HG03575 (cell line): ENCODE measurements at regions not wholly inside any gene's neighbourhood (a gene's known extent, or its start where the extent isn't known, plus 50 kb on each side); places are given as distances from the start of the nearest gene placed in this dataset.
A peak's percentile ranks its signal among the peaks of the same experiment; 100 is the strongest.
"Not testable (repeated sequence)": the region's sequence is repeated elsewhere in the genome, so short reads cannot be mapped to it uniquely, and the experiment has no call there.

Experiments
- ATAC-seq: cut with Tn5 transposase; IDR thresholded peaks from one replicate; pipeline ENCODE4 v1.9.1; 2021; ENCODE audit not compliant: unreplicated experiment, insufficient number of reproducible peaks, low FRiP score; ENCODE audit errors: extremely low read depth

- ATAC-seq = no peak
Observed at GRCh38 chr1:38500891-38501290, 358.7 kb downstream of the RRAGC start.

- ATAC-seq = no peak
Observed at GRCh38 chr1:38500352-38500751, 359.2 kb downstream of the RRAGC start.

DNA sequence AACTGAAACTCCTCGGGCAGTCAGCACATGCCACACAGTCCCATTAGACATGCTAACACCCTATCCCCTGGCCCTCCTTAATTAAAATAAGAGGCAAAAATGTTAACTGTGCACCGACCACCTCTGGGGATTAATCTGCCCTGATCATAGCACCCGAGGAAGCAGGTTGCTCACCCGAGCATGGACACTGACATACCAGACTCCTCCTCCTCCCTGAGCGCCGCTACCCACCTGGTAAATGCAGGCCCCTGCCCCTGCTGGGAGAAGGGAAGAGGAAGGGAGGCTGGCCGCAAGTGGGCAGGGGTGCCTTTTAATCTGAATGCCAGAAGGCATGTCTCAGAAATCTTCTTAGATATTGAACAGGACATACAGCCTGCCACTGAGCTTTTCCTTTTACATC, 360.9 kb downstream of the RRAGC start:
- no peak for ATAC-seq

DNA sequence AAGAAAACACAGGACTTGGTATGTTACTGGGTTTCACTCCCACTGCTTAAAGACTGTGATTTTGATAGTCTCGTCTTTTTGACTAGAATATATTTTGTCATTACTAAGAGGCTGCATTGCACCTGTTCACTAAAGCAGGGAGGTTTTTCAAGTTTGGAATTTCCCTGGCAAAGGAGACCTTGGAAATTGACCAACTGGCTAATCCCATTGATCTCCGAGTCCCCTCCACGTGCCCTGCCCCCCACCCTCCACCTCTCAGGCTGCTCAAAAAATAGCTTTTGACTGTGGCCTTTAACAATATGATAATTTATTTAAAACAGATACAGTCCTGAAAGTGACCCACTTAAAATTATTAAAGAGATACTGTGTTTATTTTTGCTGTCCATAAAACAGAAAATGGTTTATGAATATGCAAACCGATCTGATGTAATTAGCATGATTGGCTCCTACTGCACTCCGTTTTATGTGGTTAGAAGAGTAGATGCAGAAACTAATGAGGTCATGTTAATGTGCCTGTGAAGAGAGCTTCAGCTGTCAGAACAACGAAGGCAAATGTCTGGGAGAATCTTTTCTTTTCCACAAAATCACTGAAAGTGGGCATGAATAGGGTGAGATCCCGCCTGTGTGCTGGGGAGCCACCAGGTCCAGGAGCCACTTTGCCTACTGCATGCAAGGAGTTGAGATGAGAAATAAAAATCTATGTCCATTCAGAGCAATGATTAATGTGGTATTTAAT, 361.5 kb downstream of the RRAGC start:
- no peak for ATAC-seq

DNA sequence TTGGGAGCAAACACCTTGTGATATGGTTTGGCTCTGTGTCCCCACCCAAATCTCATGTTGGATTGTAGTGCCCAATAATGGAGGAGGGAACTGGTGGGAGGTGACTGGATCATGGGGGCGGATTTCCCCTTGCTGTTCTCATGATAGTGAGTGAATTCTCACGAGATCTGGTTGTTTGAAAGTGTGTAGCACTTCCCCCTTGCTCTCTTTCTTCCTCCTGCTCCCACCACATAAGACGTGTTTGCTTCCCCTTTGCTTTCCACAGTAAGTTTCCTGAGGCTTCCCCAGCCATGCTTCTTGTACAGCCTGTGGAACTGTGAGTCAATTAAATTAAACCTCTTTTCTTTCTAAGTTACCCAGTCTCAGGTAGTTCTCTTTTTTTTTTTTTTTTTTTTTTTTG, 366.3 kb downstream of the RRAGC start:
- not testable (repeated sequence) for ATAC-seq

DNA sequence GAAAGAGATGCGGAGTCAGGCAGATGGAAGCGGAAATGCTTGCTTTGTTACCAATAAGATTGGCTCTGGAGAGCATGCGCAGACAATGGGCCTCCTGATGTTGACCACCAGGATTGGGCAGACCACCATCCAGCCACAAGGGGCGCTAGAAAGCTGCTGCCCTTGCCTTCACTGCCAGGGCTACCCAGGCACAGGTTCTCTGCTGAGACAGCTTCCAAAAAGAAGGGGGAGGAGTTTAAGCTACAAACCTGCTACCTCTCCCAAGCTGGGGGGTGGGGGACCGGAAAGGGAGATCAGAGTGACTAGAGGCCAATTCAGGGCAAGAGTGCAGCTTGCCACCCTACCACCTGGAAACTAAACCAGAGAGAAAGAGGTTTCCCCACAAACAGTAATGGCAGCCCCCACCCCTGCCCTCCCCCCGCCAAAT, 369.7 kb downstream of the RRAGC start:
- ATAC-seq = no peak

GRCh38 chr1:38488162-38488898, 371.2 kb downstream of the RRAGC start:
- no peak for ATAC-seq

GRCh38 chr1:38487396-38487795, 372.2 kb downstream of the RRAGC start:
- no peak for ATAC-seq

DNA sequence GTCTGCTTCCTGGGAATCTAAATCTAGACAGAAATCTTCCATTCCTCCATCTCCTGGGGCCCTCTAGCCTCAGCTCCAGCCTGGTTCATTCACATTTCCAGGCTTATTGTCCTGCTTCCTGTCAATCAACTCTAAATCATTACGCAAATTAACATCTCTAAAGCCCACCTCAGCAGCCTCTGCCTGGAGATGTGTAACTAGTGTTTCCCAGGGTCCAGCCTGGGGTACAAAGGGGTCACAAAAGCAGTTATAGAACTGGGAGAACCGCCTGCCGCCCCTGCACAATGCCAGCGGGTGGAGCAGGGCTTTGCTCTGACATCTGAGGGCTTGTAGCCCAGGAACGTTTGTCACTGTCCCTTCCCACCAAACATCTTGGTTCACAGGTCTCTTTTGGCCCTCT, 373.5 kb downstream of the RRAGC start:
- no peak for ATAC-seq

DNA sequence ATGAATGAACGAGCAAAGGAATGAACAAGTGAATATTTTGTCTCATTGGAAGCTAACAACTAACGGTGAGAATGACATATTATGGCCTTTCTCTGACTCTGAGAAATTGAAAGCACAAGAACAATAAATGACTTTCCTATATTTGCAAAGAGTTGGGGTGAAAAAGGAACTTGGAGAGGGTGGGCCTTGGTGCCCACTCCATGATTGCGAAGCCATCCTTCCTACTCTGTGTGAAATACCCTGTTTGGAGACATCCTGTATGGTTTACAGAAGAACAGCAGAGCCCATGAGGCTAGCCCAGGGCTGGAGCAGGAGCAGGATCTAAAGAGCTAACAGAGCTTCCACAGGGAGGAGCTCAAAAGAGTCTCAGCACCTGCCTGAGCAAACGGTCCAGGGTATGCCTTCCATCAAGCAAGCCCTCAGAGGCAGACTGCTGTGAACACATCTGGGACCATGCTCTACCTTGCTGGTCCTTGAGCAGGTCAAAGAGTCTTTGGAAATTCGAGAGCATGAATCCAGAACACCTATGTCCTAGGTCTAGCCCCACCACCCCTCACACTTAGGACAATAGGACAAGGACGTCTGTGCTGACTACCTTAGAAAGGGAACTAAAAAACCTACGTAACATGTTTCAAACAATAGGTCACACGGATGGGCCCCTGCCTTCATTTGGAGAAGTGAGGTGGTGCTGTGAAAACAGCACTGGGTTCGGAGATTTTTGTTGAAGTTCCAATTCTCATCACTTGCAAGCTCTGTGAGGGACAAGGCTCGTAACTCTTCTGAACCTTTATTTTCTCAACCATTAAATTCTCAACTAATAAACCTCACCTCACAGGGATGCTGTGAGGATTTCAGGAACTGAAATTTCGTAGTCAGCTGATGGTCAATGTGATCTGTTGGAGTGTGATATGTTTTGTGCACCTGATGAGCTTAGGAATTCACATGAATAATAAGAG, 377.4 kb downstream of the RRAGC start:
- no peak for ATAC-seq

DNA sequence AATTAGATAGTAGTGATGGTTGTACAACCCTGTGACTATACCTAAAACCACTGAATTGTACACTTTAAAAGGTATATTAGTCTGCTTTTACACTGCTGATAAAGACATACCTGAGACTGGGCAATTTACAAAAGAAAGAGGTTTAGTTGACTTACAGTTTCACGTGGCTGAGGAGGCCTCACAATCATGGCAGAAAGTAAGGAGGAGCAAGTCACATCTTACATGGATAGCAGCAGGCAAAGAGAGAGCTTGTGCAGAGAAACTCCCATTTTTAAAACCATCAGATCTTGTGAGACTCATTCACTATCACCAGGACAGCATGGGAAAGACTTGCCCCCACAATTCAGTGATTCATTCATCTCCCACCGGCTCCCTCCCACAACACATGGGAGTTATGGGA, 379.9 kb downstream of the RRAGC start:
- ATAC-seq = not testable (repeated sequence)

GRCh38 chr1:38477811-38478210, 381.8 kb downstream of the RRAGC start:
- ATAC-seq = no peak

DNA sequence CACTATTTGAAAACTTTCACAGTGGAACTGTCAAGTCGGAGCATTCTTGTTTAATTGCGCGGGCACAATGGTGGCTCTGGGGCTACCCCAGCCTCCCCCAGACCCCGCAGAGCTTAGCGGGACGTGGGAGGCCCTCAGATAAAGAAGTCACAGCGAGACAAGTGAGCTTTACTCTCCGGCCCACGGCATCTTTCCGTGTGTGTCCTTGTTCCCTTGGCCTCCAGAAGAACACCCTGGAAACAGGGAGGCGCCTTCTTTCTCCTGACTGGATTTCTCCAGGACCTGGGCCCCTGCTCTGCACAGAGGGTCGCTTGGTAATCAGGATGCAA, 382.8 kb downstream of the RRAGC start:
- ATAC-seq = no peak

GRCh38 chr1:38476111-38476849, 383.3 kb downstream of the RRAGC start:
- no peak for ATAC-seq

DNA sequence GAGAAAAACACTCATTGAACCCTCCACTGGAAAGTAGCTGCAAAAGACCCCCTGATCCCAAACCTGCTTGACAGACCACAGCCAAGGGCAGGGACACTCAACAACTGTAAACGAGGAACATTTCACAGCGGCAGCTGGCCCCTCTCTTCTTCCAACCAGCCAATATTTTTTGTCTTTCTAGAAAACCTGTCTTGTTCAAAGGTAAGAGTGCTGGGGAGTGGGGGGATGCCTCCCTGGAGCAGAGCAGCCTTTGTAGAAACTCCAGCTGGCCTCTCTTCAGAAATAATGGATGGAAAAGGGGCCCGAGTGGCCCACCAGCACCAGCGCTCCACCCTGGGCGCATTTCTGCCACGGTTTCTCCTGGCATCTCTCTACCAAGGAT, 384.0 kb downstream of the RRAGC start:
- ATAC-seq = no peak

- peak; percentile 54 for ATAC-seq
Observed at GRCh38 chr1:38474738-38475623, 384.6 kb downstream of the RRAGC start.

DNA sequence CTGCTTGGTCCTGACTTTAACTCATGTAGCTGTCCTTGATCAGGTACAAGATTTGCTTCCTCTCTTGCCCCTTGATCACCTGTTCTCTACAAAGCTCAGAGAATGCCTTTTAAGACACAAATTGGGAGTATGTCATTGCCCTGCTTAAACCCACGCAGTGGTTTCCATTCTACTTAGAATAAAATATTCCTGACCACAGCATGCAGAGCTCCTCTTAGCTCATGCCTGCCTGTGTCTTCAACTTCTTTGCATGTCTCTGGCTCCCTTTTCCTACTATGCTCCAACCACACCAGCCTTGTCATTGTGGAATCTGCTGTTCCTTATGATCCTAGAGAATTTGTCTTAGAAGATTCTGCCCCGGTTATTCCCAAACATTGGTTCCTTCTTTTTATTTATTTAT, 393.1 kb downstream of the RRAGC start:
- ATAC-seq = no peak

GRCh38 chr1:38465460-38465859, 394.1 kb downstream of the RRAGC start:
- no peak for ATAC-seq
